GM18507 (cell line): ENCODE measurements at regions not wholly inside any gene's neighbourhood (a gene's known extent, or its start where the extent isn't known, plus 50 kb on each side); places are given as distances from the start of the nearest gene placed in this dataset.
"Not testable (repeated sequence)": the region's sequence is repeated elsewhere in the genome, so short reads cannot be mapped to it uniquely, and the experiment has no call there.

Experiments used
- DNase-seq: peaks from one replicate; pipeline ENCODE4 v3.0.0; 2011; ENCODE audit warnings: low read depth; ENCODE audit not compliant: insufficient read length; ENCODE audit errors: extremely low spot score
- FAIRE-seq: peaks from 2 replicates; lab custom pipeline; 2011; peaks lifted over from hg19 to GRCh38; lab: Jason Lieb, UNC

- FAIRE-seq (no peak), DNase-seq (no peak)
Measured at GRCh38 chr22:48405741-48406140, 1421.9 kb downstream of the BRD1 start.

GRCh38 chr22:48404801-48405447, 1422.7 kb downstream of the BRD1 start:
- no peak for DNase-seq
- no peak for FAIRE-seq

- FAIRE-seq = no peak
- no peak for DNase-seq
Measured at GRCh38 chr22:48403521-48404403, 1423.9 kb downstream of the BRD1 start.

GRCh38 chr22:48402591-48403031, 1425.1 kb downstream of the BRD1 start:
- FAIRE-seq (no peak), DNase-seq (no peak)

GRCh38 chr22:48401523-48401922, 1426.2 kb downstream of the BRD1 start:
- not testable (repeated sequence) for FAIRE-seq, DNase-seq

- DNase-seq (no peak), FAIRE-seq (no peak)
Measured at GRCh38 chr22:48398181-48398905, 1429.3 kb downstream of the BRD1 start.

- DNase-seq (no peak), FAIRE-seq (no peak)
Measured at GRCh38 chr22:48397531-48398180, 1430.0 kb downstream of the BRD1 start.

GRCh38 chr22:48396785-48397530, 1430.7 kb downstream of the BRD1 start:
- DNase-seq = no peak
- no peak for FAIRE-seq

- FAIRE-seq (no peak), DNase-seq (no peak)
Measured at GRCh38 chr22:48396091-48396784, 1431.4 kb downstream of the BRD1 start.

- no peak for FAIRE-seq
- no peak for DNase-seq
Measured at GRCh38 chr22:48395201-48395600, 1432.5 kb downstream of the BRD1 start.

GRCh38 chr22:48394787-48395186, 1432.9 kb downstream of the BRD1 start:
- FAIRE-seq (no peak), DNase-seq (no peak)

- FAIRE-seq = no peak
- DNase-seq = no peak
Measured at GRCh38 chr22:48393885-48394284, 1433.8 kb downstream of the BRD1 start.

- FAIRE-seq (no peak), DNase-seq (no peak)
Measured at GRCh38 chr22:48393041-48393370, 1434.7 kb downstream of the BRD1 start.

- FAIRE-seq = no peak
- DNase-seq = no peak
Measured at GRCh38 chr22:48391820-48392219, 1435.9 kb downstream of the BRD1 start.

GRCh38 chr22:48391171-48391711, 1436.4 kb downstream of the BRD1 start:
- DNase-seq = no peak
- FAIRE-seq = no peak

- no peak for DNase-seq
- no peak for FAIRE-seq
Measured at GRCh38 chr22:48389916-48390315, 1437.8 kb downstream of the BRD1 start.

- FAIRE-seq = no peak
- DNase-seq = no peak
Measured at GRCh38 chr22:48382197-48382596, 1445.5 kb downstream of the BRD1 start.

- no peak for FAIRE-seq
- no peak for DNase-seq
Measured at GRCh38 chr22:48380016-48380665, 1447.5 kb downstream of the BRD1 start.
